PC-9 (cell line): ENCODE measurements at regions not wholly inside any gene's neighbourhood (a gene's known extent, or its start where the extent isn't known, plus 50 kb on each side); places are given as distances from the start of the nearest gene placed in this dataset.

ENCODE experiments used
- BruUV-seq: library from RNA; stranded (reverse); fragments of 400-500 nt; replicated peaks from 2 replicates; lab custom pipeline; 2021; lab: Mats Ljungman, UMichigan
- CTCF ChIA-PET: fragments of 300-600 bp; sonication (Branson Sonifier 250); formaldehyde crosslinking; loops from one replicate; lab custom pipeline; 2022; ENCODE audit warnings: antibody characterized with exemption; lab: Charles Lee
- POLR2A ChIA-PET: fragments of 300-600 bp; sonication (Branson Sonifier 250); formaldehyde crosslinking; loops from one replicate; lab custom pipeline; 2022; ENCODE audit warnings: antibody characterized with exemption; ENCODE audit not compliant: unreplicated experiment; lab: Charles Lee
- DNase-seq, 2 experiments: peaks; one replicate each; pipeline versions ENCODE4 v3.0.0 to v3.0.0-alpha.2; 2015 to 2022; ENCODE audit warnings: mixed read lengths in 1 of 2
- H2AFZ ChIP-seq: fragments of 200-600 bp; sonication (generic); 2 replicates; pipeline ENCODE4 v1.8.1; 2017; ENCODE audit warnings: antibody characterized with exemption
- H3F3A ChIP-seq: fragments of 200-600 bp; sonication (generic); 2 replicates; pipeline ENCODE4 v1.8.1; 2017; ENCODE audit warnings: antibody characterized with exemption, mild to moderate bottlenecking, low read depth; ENCODE audit not compliant: insufficient read depth
- H3K27ac ChIP-seq: fragments of 200-600 bp; sonication (generic); 2 replicates; pipeline ENCODE4 v1.6.1; 2016; ENCODE audit warnings: mixed run types
- H3K27me3 ChIP-seq: fragments of 200-600 bp; sonication (generic); 2 replicates; pipeline ENCODE4 v1.6.1; 2016; ENCODE audit warnings: low read depth, mixed run types; ENCODE audit not compliant: insufficient read depth
- H3K36me3 ChIP-seq: fragments of 200-600 bp; sonication (generic); 2 replicates; pipeline ENCODE4 v1.6.1; 2016; ENCODE audit warnings: low read depth, mixed run types
- H3K4me1 ChIP-seq: fragments of 200-600 bp; sonication (generic); replicated peaks from 2 replicates; pipeline ENCODE4 v1.6.1; 2016; ENCODE audit warnings: mixed run types; ENCODE audit not compliant: insufficient read depth
- H3K4me2 ChIP-seq: fragments of 200-600 bp; sonication (generic); 2 replicates; pipeline ENCODE4 v1.6.1; 2017; ENCODE audit warnings: mixed run types
- H3K4me3 ChIP-seq: fragments of 200-600 bp; sonication (generic); 2 replicates; pipeline ENCODE4 v1.6.1; 2016; ENCODE audit warnings: mixed run types
- H3K79me2 ChIP-seq: fragments of 200-600 bp; sonication (generic); 2 replicates; pipeline ENCODE4 v1.6.1; 2017; ENCODE audit warnings: low read depth, mixed run types
- H3K9me2 ChIP-seq: fragments of 200-600 bp; sonication (generic); 2 replicates; pipeline ENCODE4 v1.8.1; 2017; ENCODE audit warnings: mild to moderate bottlenecking; ENCODE audit not compliant: insufficient read depth
- H3K9me3 ChIP-seq: fragments of 200-600 bp; sonication (generic); 2 replicates; pipeline ENCODE4 v1.8.1; 2016; ENCODE audit warnings: low read depth; ENCODE audit not compliant: insufficient read depth
- H4K20me1 ChIP-seq: fragments of 200-600 bp; sonication (generic); 2 replicates; pipeline ENCODE4 v1.8.1; 2017; ENCODE audit not compliant: insufficient read depth
- CTCF ChIP-seq: fragments of 200-600 bp; sonication (generic); conservative IDR thresholded peaks from 2 replicates; pipeline ENCODE4 v1.6.1; 2017; ENCODE audit warnings: mixed run types, antibody characterized with exemption, mild to moderate bottlenecking, moderate library complexity
- EZH2 ChIP-seq: fragments of 200-600 bp; sonication (generic); IDR thresholded peaks from 2 replicates; pipeline ENCODE4 v1.8.0; 2017; ENCODE audit warnings: antibody characterized with exemption, low read depth
- intact Hi-C: fragments of 100-400 bp; cut with micrococcal nuclease; formaldehyde crosslinking; loops from one replicate; pipeline ENCODE4 v1.10.0; 2022; ENCODE audit not compliant: unreplicated experiment

DNA sequence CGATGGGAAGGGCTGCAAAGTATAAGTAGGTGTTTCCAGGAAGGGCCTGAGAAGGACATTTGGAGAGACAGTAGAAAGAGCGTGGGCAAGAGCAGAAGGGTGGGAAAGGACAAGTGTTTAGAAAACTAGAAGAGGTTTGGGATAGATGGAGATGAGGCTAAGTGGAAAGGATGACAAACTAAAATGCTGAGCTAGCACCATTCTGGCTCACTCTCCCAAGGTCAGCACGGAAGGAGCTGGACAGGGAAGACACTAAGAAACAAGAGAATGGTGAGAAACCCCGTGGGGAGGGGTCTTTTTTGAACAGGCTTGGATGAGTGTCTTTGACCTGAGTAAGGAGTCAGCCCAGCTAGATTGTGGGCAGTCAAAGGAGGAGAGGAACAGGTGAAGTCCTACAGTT, 286.0 kb downstream of the CDK5RAP2 start:
- ChIA-PET POLR2A (no interaction called here), CTCF (no interaction called here)
- no peak overlapping the region for H3K4me2 ChIP-seq
- H3K9me2 ChIP-seq, result no peaks in the 10 kb centered on the region
- TF ChIP-seq EZH2, result no peak
- TF ChIP-seq CTCF, result no peak
- intact Hi-C loops, result no loop called here
- no peaks in the 10 kb centered on the region for H4K20me1 ChIP-seq
- H3F3A ChIP-seq, result no peaks in the 10 kb centered on the region
- no peaks in the 10 kb centered on the region for H3K79me2 ChIP-seq
- no peaks in the 10 kb centered on the region for H3K36me3 ChIP-seq
- H3K4me1 ChIP-seq, result no peaks in the 10 kb centered on the region
- H3K9me3 ChIP-seq, result no peaks in the 10 kb centered on the region
- no peak for DNase-seq
- BruUV-seq, result no TSS peak
- no peak overlapping the region for H3K4me3 ChIP-seq
- H2AFZ ChIP-seq, result no peak overlapping the region
- no peak overlapping the region for H3K27ac ChIP-seq
- H3K27me3 ChIP-seq, result peaks cover 49% of the 10 kb centered on the region; the same call in 1 of the 2 replicates

GRCh38 chr9:120292606-120293005, 287.4 kb downstream of the CDK5RAP2 start:
- Histone ChIP-seq H3F3A (no peaks in the 10 kb centered on the region), H2AFZ (no peak overlapping the region), H3K4me1 (no peaks in the 10 kb centered on the region), H3K79me2 (no peaks in the 10 kb centered on the region), H3K9me2 (no peaks in the 10 kb centered on the region), H3K9me3 (no peaks in the 10 kb centered on the region), H3K4me2 (no peak overlapping the region), H3K4me3 (no peak overlapping the region), H3K27me3 (peaks cover 49% of the 10 kb centered on the region; the same call in 1 of the 2 replicates), H3K27ac (no peak overlapping the region), H4K20me1 (no peaks in the 10 kb centered on the region), H3K36me3 (no peaks in the 10 kb centered on the region)
- POLR2A ChIA-PET, result no interaction called here
- BruUV-seq, result no TSS peak
- CTCF ChIA-PET, result no interaction called here
- DNase-seq, result no peak
- TF ChIP-seq EZH2 (no peak), CTCF (no peak)
- intact Hi-C loops, result no loop called here

DNA sequence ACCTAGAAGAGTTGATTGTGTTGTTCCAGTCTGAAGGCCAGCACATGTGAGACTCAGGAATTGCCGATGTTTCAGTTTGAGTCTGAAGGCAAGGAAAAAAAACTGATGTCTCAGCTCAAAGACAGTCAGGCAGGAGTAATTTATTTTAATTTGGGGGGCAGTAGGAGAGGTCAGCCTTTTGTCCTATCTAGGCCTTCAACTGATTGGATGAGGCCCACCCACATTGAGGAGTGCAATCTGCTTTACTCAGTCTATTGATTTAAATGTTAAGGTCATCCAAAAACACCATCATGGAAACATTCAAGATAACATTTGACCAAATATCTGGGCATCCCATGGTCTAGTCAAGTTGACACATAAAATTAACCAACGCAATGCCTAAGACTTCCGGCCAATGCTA, 288.9 kb downstream of the CDK5RAP2 start:
- H3K36me3 ChIP-seq, result no peaks in the 10 kb centered on the region
- H2AFZ ChIP-seq, result no peak overlapping the region
- H3K27ac ChIP-seq, result no peak overlapping the region
- ChIA-PET CTCF (no interaction called here), POLR2A (no interaction called here)
- no peak for TF ChIP-seq EZH2
- TF ChIP-seq CTCF, result no peak
- no peaks in the 10 kb centered on the region for H4K20me1 ChIP-seq
- no peaks in the 10 kb centered on the region for H3K9me3 ChIP-seq
- BruUV-seq, result no TSS peak
- H3K79me2 ChIP-seq, result no peaks in the 10 kb centered on the region
- H3K4me3 ChIP-seq, result no peak overlapping the region
- DNase-seq, result no peak
- intact Hi-C loops, result no loop called here
- no peak overlapping the region for H3K4me2 ChIP-seq
- peaks cover 42% of the 10 kb centered on the region; the same call in 1 of the 2 replicates for H3K27me3 ChIP-seq
- no peaks in the 10 kb centered on the region for H3K9me2 ChIP-seq
- H3K4me1 ChIP-seq, result no peaks in the 10 kb centered on the region
- no peaks in the 10 kb centered on the region for H3F3A ChIP-seq
